Keratinocyte (primary cell): ENCODE measurements at regions not wholly inside any gene's neighbourhood (a gene's known extent, or its start where the extent isn't known, plus 50 kb on each side); places are given as distances from the start of the nearest gene placed in this dataset.

Experiments used
- DNase-seq: peaks from one replicate; pipeline ENCODE4 v3.0.0-alpha.2; 2011; ENCODE audit warnings: low read depth, missing footprints, low spot score
- FAIRE-seq: peaks from 2 replicates; lab custom pipeline; 2011; peaks lifted over from hg19 to GRCh38; lab: Jason Lieb, UNC
- H2AFZ ChIP-seq: 2 replicates; pipeline ENCODE4 v1.6.0; 2012; ENCODE audit warnings: low read length, control low read depth, inconsistent platforms; ENCODE audit not compliant: control insufficient read depth
- H3K27ac ChIP-seq: 2 replicates; pipeline ENCODE4 v1.5.1; 2011; ENCODE audit warnings: low read length; ENCODE audit not compliant: control insufficient read depth, insufficient read depth
- H3K27me3 ChIP-seq: 3 replicates; pipeline ENCODE4 v1.6.0; 2011; ENCODE audit warnings: low read length; ENCODE audit not compliant: control insufficient read depth, insufficient read depth; ENCODE audit errors: extremely low read depth
- H3K36me3 ChIP-seq, 2 experiments: 2 replicates in 1 of 2; 3 replicates in 1 of 2; pipeline ENCODE4 v1.5.1; 2011; ENCODE audit warnings: low read length in 2 of 2, mild to moderate bottlenecking in 1 of 2; ENCODE audit not compliant: control insufficient read depth in 2 of 2, insufficient read depth in 2 of 2; ENCODE audit errors: extremely low read depth in 1 of 2
- H3K4me1 ChIP-seq: 3 replicates; pipeline ENCODE4 v1.5.1; 2011; ENCODE audit warnings: low read length; ENCODE audit not compliant: control insufficient read depth, insufficient read depth; ENCODE audit errors: extremely low read depth
- H3K4me2 ChIP-seq: 3 replicates; pipeline ENCODE4 v1.6.0; 2011; ENCODE audit warnings: low read depth, low read length; ENCODE audit not compliant: control insufficient read depth, insufficient read depth; ENCODE audit errors: extremely low read depth
- H3K4me3 ChIP-seq, 3 experiments: fragments of 200-600 bp in 1 of 3; sonication (generic) in 1 of 3; 2 replicates in 2 of 3; 3 replicates in 1 of 3; pipeline ENCODE4 v1.5.1; 2011 to 2016; ENCODE audit warnings: low read length in 3 of 3, mild to moderate bottlenecking in 3 of 3, control low read depth in 2 of 3, inconsistent platforms in 1 of 3, low read depth in 1 of 3, mixed read lengths in 1 of 3, mixed run types in 1 of 3, moderate library complexity in 1 of 3; ENCODE audit not compliant: control insufficient read depth in 2 of 3, insufficient read depth in 2 of 3; ENCODE audit errors: extremely low read depth in 1 of 3
- H3K79me2 ChIP-seq: 2 replicates; pipeline ENCODE4 v1.6.0; 2012; ENCODE audit warnings: low read length; ENCODE audit not compliant: control insufficient read depth, insufficient read depth
- H3K9ac ChIP-seq: 3 replicates; pipeline ENCODE4 v1.6.0; 2011; ENCODE audit warnings: low read length; ENCODE audit not compliant: control insufficient read depth, insufficient read depth; ENCODE audit errors: extremely low read depth
- H3K9me1 ChIP-seq: 3 replicates; pipeline ENCODE4 v1.6.0; 2011; ENCODE audit warnings: low read length; ENCODE audit not compliant: control insufficient read depth, insufficient read depth; ENCODE audit errors: extremely low read depth
- H3K9me3 ChIP-seq: 2 replicates; pipeline ENCODE4 v1.5.1; 2012; ENCODE audit warnings: low read depth, low read length; ENCODE audit not compliant: control insufficient read depth
- H4K20me1 ChIP-seq: 3 replicates; pipeline ENCODE4 v1.6.0; 2011; ENCODE audit warnings: low read length; ENCODE audit not compliant: control insufficient read depth, insufficient read depth; ENCODE audit errors: extremely low read depth
- CTCF ChIP-seq, 3 experiments: IDR thresholded peaks in 1 of 3; conservative IDR thresholded peaks in 1 of 3; optimal IDR thresholded peaks in 1 of 3; 2 replicates in 2 of 3; 3 replicates in 1 of 3; pipeline versions ENCODE3 to v1.5.1; 2011; ENCODE audit warnings: low read length in 3 of 3, mild to moderate bottlenecking in 3 of 3, moderate library complexity in 2 of 3, control low read depth in 1 of 3, inconsistent platforms in 1 of 3; ENCODE audit not compliant: insufficient read depth in 2 of 3; ENCODE audit errors: extremely low read depth in 1 of 3
- EZH2 ChIP-seq: IDR thresholded peaks from one replicate; pipeline ENCODE4 v1.6.1; 2012; ENCODE audit warnings: inconsistent platforms, mild to moderate bottlenecking, low read length, moderate library complexity
- dilution Hi-C: fragments of 300-500 bp; cut with MboI; formaldehyde crosslinking; loops from one replicate; pipeline ENCODE4 v1.7.0; 2020; ENCODE audit warnings: low sequenced_read_pairs; ENCODE audit not compliant: extremely low pct_ligation_motif_present

GRCh38 chr10:78850644-78851435 is 217.9 kb upstream of the ZMIZ1 start:
- Histone ChIP-seq H3K27ac (no peak overlapping the region), H3K36me3 (no peaks in the 10 kb centered on the region), H3K9me1 (no peaks in the 10 kb centered on the region), H4K20me1 (no peaks in the 10 kb centered on the region), H3K4me1 (no peaks in the 10 kb centered on the region), H3K4me3 (no peak overlapping the region), H3K4me2 (no peak overlapping the region), H3K79me2 (no peaks in the 10 kb centered on the region), H3K9ac (no peak overlapping the region), H3K27me3 (peaks cover 7% of the 10 kb centered on the region), H3K9me3 (no peaks in the 10 kb centered on the region), H2AFZ (no peak overlapping the region)
- DNase-seq, result no peak
- FAIRE-seq, result no peak
- dilution Hi-C loops, result no loop called here
- TF ChIP-seq CTCF (optimal IDR thresholded peaks at IDR 0.05 in 1 of 3, IDR thresholded peaks at IDR 0.05 in 1 of 3, conservative IDR thresholded peaks at IDR 0.05 in 1 of 3; ENCODE audit: extremely low read depth in 1 of 3, insufficient read depth in 2 of 3, low read length in 3 of 3), result no peak

GRCh38 chr10:78851647-78852046 is 217.1 kb upstream of the ZMIZ1 start:
- Histone ChIP-seq H3K27me3 (peaks cover 10% of the 10 kb centered on the region), H3K9me3 (no peaks in the 10 kb centered on the region), H3K79me2 (no peaks in the 10 kb centered on the region), H3K4me1 (no peaks in the 10 kb centered on the region), H2AFZ (no peak overlapping the region), H3K27ac (no peak overlapping the region), H3K9me1 (no peaks in the 10 kb centered on the region), H3K9ac (no peak overlapping the region), H3K36me3 (no peaks in the 10 kb centered on the region), H4K20me1 (no peaks in the 10 kb centered on the region), H3K4me3 (no peak overlapping the region), H3K4me2 (no peak overlapping the region)
- TF ChIP-seq CTCF (optimal IDR thresholded peaks at IDR 0.05 in 1 of 3, IDR thresholded peaks at IDR 0.05 in 1 of 3, conservative IDR thresholded peaks at IDR 0.05 in 1 of 3; ENCODE audit: extremely low read depth in 1 of 3, insufficient read depth in 2 of 3, low read length in 3 of 3), result no peak
- TF ChIP-seq EZH2, result no peak
- dilution Hi-C loops, result no loop called here
- FAIRE-seq (no peak), DNase-seq (no peak)
